Tibial nerve (tissue), 4 donors: ENCODE measurements at regions not wholly inside any gene's neighbourhood (a gene's known extent, or its start where the extent isn't known, plus 50 kb on each side); places are given as distances from the start of the nearest gene placed in this dataset.

Source experiments
- DNase-seq, 2 donors: peaks; one replicate each; pipeline ENCODE4 v3.0.0-alpha.2; 2019; ENCODE audit warnings: low spot score in 2 of 2
- H3K27ac ChIP-seq, 4 donors: fragments of 200-600 bp; sonication (generic) in 3 of 4; one replicate each; pipeline ENCODE4 v1.5.1; 2017 to 2019; ENCODE audit warnings: mild to moderate bottlenecking in 1 of 4
- H3K27me3 ChIP-seq, 2 donors: fragments of 200-600 bp; sonication (generic) in 1 of 2; one replicate each; pipeline versions ENCODE4 v1.5.1 to v1.6.0; 2017 to 2019
- H3K36me3 ChIP-seq, 3 donors: fragments of 200-600 bp; sonication (generic); one replicate each; pipeline ENCODE4 v1.5.1; 2018 to 2019
- H3K4me1 ChIP-seq, 4 donors: fragments of 200-600 bp; sonication (generic) in 3 of 4; one replicate each; pipeline ENCODE4 v1.5.1; 2017 to 2019
- H3K4me3 ChIP-seq, 4 donors: fragments of 200-600 bp; sonication (generic) in 3 of 4; one replicate each; pipeline ENCODE4 v1.5.1; 2017 to 2019; ENCODE audit warnings: mild to moderate bottlenecking in 1 of 4, moderate library complexity in 1 of 4
- H3K9me3 ChIP-seq, 4 donors: fragments of 200-600 bp; sonication (generic) in 3 of 4; one replicate each; pipeline ENCODE4 v1.5.1; 2017 to 2019
- EP300 ChIP-seq, 2 donors: sonication (generic); formaldehyde crosslinking; IDR thresholded peaks; one replicate each; pipeline ENCODE4 v1.6.1; 2017; ENCODE audit warnings: antibody characterized with exemption in 2 of 2, mild to moderate bottlenecking in 1 of 2
- POLR2A ChIP-seq, 2 donors: fragments of 450-650 bp; IDR thresholded peaks; one replicate each; pipeline ENCODE4 v1.6.1; 2017; ENCODE audit warnings: antibody characterized with exemption in 2 of 2, mild to moderate bottlenecking in 2 of 2, moderate library complexity in 2 of 2
- WGBS, 2 donors: methylation state at CpG; one replicate each; pipeline ENCODE4 v1.1.5; 2018; 5-methylcytosine and 5-hydroxymethylcytosine counted together
- TF ChIP-seq, protein P1 (sequence below), 5 experiments: fragments of 200-600 bp in 3 of 5; fragments of 450-650 bp in 2 of 5; sonication (generic) in 3 of 5; IDR thresholded peaks; one replicate each; pipeline ENCODE4 v1.5.1; 2016 to 2019; ENCODE audit warnings: antibody characterized with exemption in 5 of 5, mild to moderate bottlenecking in 3 of 5, moderate library complexity in 2 of 5

GRCh38 chr15:98446083-98446482, 202.3 kb upstream of the IGF1R start:
- Histone ChIP-seq H3K36me3 (no peaks in the 10 kb centered on the region), H3K27ac (no peak overlapping the region), H3K9me3 (no peaks in the 10 kb centered on the region), H3K27me3 (no peaks in the 10 kb centered on the region), H3K4me1 (peaks cover 0 to 23% (median 3%) of the 10 kb centered on the region in 4 donors), H3K4me3 (no peak overlapping the region)
- no peak for TF ChIP-seq POLR2A (IDR thresholded peaks at IDR 0.05)
- TF ChIP-seq, protein P1, sequence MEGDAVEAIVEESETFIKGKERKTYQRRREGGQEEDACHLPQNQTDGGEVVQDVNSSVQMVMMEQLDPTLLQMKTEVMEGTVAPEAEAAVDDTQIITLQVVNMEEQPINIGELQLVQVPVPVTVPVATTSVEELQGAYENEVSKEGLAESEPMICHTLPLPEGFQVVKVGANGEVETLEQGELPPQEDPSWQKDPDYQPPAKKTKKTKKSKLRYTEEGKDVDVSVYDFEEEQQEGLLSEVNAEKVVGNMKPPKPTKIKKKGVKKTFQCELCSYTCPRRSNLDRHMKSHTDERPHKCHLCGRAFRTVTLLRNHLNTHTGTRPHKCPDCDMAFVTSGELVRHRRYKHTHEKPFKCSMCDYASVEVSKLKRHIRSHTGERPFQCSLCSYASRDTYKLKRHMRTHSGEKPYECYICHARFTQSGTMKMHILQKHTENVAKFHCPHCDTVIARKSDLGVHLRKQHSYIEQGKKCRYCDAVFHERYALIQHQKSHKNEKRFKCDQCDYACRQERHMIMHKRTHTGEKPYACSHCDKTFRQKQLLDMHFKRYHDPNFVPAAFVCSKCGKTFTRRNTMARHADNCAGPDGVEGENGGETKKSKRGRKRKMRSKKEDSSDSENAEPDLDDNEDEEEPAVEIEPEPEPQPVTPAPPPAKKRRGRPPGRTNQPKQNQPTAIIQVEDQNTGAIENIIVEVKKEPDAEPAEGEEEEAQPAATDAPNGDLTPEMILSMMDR (IDR thresholded peaks at IDR 0.05): no peak
- no peak for TF ChIP-seq EP300 (IDR thresholded peaks at IDR 0.05)
- WGBS, 2 donors: 82 to 88% methylated on average over 8 of the region's 8 CpGs
- no peak for DNase-seq

- Histone ChIP-seq H3K27ac (no peak overlapping the region), H3K9me3 (no peaks in the 10 kb centered on the region), H3K4me3 (no peak overlapping the region), H3K36me3 (no peaks in the 10 kb centered on the region), H3K4me1 (peaks cover 0 to 23% (median 3%) of the 10 kb centered on the region in 4 donors), H3K27me3 (no peaks in the 10 kb centered on the region)
- TF ChIP-seq, protein P1 (IDR thresholded peaks at IDR 0.05): no peak
- no peak for TF ChIP-seq EP300 (IDR thresholded peaks at IDR 0.05)
- no peak for TF ChIP-seq POLR2A (IDR thresholded peaks at IDR 0.05)
- 76 to 79% methylated on average over 8 of the region's 8 CpGs for WGBS, 2 donors
- DNase-seq: no peak
Measured at GRCh38 chr15:98447069-98447468, 201.3 kb upstream of the IGF1R start.

GRCh38 chr15:98451236-98451635, 197.1 kb upstream of the IGF1R start:
- no peak for TF ChIP-seq POLR2A (IDR thresholded peaks at IDR 0.05)
- no peak for TF ChIP-seq EP300 (IDR thresholded peaks at IDR 0.05)
- TF ChIP-seq, protein P1 (IDR thresholded peaks at IDR 0.05): no peak
- no peaks in the 10 kb centered on the region for H3K36me3 ChIP-seq
- no peaks in the 10 kb centered on the region for H3K27me3 ChIP-seq
- no peaks in the 10 kb centered on the region for H3K9me3 ChIP-seq
- H3K4me3 ChIP-seq: no peak overlapping the region
- DNase-seq: no peak
- no peaks in the 10 kb centered on the region for H3K4me1 ChIP-seq
- WGBS, 2 donors: 51 to 54% methylated on average over 11 of the region's 11 CpGs
- H3K27ac ChIP-seq: no peak overlapping the region

DNA sequence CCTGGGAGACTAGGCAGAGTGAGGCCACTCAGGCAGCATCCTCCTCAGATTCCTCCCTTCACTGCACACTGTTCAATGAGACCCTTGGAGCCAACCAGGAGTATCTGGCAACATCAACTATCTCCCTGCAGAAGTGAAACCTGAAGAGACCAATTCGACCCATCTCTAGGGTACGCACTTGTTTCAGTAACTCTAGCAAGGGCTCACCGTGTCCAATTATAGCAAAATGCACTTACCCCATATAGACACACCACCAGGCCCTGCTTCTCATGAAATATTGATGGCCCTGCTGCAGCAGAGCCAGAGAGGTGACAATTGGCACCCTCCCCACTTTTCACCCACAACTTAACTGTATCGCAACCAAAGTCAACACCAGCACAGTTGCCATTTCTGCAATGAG, 196.1 kb upstream of the IGF1R start:
- Histone ChIP-seq H3K36me3 (no peaks in the 10 kb centered on the region), H3K27ac (no peak overlapping the region), H3K4me3 (no peak overlapping the region), H3K4me1 (no peaks in the 10 kb centered on the region), H3K27me3 (no peaks in the 10 kb centered on the region), H3K9me3 (no peaks in the 10 kb centered on the region)
- WGBS, 2 donors: 92 to 98% methylated on average over 4 of the region's 4 CpGs
- no peak for DNase-seq
- TF ChIP-seq EP300 (IDR thresholded peaks at IDR 0.05): no peak
- TF ChIP-seq, protein P1 (IDR thresholded peaks at IDR 0.05): no peak
- TF ChIP-seq POLR2A (IDR thresholded peaks at IDR 0.05): no peak

GRCh38 chr15:98455904-98456303, 192.4 kb upstream of the IGF1R start:
- H3K36me3 ChIP-seq: no peaks in the 10 kb centered on the region
- H3K4me1 ChIP-seq: no peaks in the 10 kb centered on the region
- H3K9me3 ChIP-seq: no peaks in the 10 kb centered on the region
- H3K27ac ChIP-seq: no peak overlapping the region
- no peak for TF ChIP-seq POLR2A (IDR thresholded peaks at IDR 0.05)
- TF ChIP-seq, protein P1 (IDR thresholded peaks at IDR 0.05): no peak
- no peak overlapping the region for H3K4me3 ChIP-seq
- WGBS, 2 donors: 92 to 95% methylated on average over 5 of the region's 5 CpGs
- no peaks in the 10 kb centered on the region for H3K27me3 ChIP-seq
- no peak for DNase-seq
